Umbilical cord (tissue), 1 donor: ENCODE measurements at regions not wholly inside any gene's neighbourhood (a gene's known extent, or its start where the extent isn't known, plus 50 kb on each side); places are given as distances from the start of the nearest gene placed in this dataset.
"Not testable (repeated sequence)": the region's sequence is repeated elsewhere in the genome, so short reads cannot be mapped to it uniquely, and the experiment has no call there.

Experiments
- DNase-seq: peaks from one replicate; pipeline ENCODE4 v3.0.0-alpha.2; 2015; ENCODE audit warnings: low spot score

DNA sequence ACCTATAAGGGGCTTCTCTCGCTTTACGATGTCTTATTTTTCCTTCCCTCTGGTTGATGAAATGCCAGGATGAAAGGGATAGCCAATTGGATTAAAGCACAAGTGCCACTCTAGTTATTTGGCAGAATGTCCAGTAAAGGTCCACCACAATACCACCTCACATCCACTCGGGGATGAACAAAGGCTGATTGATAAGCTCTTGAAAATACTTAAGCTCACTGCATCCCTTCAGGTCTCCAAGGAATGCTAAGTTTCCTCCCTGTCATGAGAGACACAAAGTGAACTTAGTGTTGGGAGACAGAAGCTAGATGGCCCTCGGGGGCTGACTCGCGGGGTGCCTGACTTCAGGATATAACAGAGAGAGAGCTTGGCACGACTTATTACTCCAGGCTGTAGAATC lies 185.9 kb upstream of the ZNF644 start:
- not testable (repeated sequence) for DNase-seq

DNA sequence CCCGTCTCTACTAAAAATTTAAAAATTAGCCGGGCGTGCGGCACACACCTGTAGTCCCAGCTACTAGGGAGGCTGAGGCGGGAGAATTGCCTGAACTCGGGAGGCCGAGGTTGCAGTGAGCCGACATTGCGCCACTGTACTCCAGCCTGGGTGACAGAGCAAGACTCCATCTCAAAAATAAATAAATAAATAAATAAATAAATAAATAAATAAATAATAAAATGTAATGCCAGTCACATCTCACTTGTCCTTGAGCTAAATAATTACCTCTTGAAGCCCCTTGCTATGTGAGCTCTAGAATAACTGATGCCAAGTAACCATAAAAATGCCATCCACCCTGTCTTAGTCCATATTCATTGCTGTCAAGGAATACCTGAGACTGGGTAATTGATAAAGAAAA lies 182.3 kb upstream of the ZNF644 start:
- DNase-seq: not testable (repeated sequence)

DNA sequence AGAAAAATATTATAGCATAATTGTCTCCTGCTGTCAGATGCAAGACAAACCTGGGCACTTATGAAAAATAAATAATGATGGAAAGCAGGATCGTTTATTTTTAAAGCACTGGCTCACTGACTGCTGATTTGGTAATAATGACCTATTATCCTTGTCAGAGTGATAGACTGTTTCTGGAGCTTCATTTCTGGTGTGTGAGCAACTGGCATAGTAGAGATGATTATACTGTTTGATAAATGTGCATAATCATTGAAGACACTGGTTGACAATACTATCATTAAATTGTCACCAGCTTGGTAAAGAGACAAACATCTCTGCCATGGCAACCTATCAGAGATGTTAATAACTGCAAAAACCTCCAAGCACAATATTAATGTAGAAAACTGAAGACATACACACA lies 179.9 kb upstream of the ZNF644 start:
- DNase-seq: no peak

DNA sequence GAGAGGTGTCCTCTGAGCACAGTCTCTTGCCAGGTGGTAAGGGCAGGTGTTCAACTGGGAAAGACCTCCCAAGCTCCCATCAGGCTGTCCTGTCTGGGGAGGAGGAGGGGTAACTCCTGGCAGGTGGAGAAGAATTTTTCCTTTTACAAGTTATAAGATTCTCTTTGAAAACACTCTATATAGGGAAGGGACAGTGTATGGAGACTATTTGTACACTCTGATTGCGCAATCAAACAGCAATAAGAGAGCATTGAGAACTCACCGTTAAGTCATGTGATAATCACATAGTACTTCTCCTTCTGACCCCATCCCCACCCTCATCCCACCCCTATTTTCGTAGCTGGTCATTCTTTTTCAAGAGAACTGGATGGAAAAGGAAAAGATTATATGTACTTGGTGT lies 179.3 kb upstream of the ZNF644 start:
- no peak for DNase-seq

DNA sequence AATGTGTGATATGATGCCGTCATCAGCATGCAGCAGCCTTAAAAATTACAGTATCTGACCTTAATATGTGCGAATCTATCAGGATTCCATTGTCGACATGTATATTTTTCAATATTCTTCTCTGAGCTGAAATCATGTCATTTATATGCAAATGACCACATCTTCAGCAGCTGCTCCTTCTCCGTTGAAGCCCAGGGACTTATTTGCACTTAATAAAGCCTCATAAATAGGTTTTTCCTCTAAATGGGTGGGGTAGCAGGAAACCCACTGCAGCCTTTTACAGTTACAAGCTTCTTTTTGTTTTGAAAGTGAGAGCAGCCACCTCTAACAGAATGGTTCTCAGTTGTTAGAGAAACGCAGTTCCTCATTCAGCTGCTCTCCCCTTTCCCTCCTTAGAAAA lies 178.8 kb upstream of the ZNF644 start:
- no peak for DNase-seq

DNA sequence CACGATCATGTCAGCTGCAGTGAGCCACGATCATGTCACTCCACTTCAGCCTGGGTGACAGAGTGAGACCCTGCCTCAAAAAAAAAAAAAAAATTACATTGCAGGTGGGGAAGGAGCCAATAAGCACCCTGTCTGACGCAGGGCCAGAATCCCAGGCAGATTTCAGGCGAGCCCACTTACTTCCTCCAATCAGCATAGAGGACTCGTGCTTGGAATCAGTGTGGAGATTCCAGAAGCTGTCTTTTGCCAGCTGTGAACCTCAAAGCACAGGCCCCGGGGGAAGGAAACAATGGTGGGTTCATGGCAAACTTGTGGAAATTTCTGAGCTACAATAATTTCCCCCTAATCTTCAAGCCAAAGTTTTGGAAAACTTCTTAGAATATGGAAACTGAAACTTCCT lies 178.2 kb upstream of the ZNF644 start:
- DNase-seq: no peak

DNA sequence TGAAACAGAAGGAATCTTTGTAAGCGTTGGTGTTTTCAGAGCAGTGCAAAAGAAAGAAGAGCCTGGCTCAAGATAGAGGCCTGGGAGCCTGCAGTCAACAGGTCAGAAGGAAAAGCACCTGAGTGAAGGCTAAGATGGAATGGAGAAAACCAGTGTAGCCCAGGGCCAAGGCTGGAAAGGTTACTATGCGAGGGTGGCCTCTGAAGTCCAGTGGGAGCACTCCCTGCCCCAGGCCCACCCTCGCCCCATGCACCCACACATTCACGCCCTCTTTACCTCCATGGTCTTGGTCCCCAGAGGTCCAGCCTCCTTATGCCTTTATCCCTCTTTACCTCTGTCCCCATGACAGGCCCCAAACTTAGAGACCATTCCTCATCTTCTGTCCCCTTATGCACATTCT lies 169.2 kb upstream of the ZNF644 start:
- DNase-seq: no peak

DNA sequence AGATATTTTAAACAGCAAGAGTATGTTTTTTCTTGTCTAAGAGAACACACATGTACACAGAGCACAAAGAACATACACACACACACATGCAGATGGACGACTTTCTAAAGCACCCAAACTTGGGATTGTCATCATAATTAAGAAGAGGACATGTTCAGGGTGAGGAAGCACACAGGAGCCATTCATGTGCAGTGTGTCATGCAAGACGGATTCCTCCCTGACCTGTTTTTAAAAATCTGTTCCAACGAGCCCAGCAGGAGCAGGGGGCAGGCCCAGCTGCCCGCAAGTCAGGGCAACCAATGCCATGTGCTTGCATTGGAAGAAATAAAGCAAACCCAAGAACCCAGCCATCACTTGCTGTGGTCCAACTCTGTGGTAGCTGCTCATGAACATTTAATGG lies 167.3 kb upstream of the ZNF644 start:
- DNase-seq: no peak

DNA sequence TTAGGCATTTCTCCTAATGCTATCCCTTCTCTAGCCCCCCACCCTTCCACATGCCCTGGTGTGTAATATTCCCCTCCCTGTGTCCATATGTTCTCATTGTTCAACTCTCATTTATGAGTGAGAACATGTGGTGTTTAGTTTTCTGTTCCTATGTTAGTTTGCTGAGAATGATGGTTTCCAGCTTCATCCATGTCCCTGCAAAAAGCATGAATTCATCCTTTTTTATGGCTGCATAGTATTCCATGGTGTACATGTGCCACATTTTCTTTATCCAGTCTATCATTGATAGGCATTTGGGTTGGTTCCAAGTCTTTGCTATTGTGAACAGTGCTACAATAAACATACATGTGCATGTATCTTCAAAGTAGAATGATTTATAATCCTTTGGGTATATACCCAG lies 161.0 kb upstream of the ZNF644 start:
- not testable (repeated sequence) for DNase-seq

DNA sequence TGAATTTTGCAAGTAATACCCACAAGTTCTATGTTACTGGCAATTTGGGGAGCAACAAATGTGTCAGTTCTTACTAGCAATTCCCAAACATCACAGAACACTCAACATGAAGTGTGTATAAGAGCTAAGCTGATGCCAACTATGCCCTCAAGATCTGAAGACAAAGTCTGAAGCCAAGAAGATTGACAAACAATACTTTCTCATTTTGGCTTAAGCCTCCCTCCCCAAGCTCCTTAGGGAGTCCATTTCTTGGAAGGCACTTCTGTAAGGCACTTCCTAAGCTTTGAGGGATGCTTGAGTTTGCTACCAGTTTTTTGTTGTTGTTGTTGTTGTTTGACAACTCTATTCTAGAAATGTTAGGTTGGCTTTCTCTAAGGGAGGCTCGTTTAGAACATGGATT lies 154.4 kb upstream of the ZNF644 start:
- DNase-seq: no peak

DNA sequence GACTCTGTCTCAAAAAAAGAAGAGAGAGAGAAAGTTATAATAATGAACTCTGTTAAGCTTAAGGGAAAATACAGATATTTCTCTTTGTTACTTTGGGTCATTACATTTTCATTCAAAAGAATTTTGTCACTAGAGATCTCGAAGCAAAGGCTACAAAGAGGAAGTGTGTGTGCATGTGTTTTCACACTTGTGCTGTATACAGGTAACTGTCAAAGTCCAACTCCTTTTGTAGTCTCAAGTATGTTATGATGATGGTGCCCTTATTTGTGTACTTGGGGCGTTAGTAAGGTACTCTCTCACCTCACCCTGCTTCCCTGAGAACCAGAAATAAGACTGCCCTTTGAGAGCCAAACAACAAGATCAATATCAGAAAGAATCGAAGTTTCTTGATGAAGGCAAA lies 152.9 kb upstream of the ZNF644 start:
- no peak for DNase-seq

DNA sequence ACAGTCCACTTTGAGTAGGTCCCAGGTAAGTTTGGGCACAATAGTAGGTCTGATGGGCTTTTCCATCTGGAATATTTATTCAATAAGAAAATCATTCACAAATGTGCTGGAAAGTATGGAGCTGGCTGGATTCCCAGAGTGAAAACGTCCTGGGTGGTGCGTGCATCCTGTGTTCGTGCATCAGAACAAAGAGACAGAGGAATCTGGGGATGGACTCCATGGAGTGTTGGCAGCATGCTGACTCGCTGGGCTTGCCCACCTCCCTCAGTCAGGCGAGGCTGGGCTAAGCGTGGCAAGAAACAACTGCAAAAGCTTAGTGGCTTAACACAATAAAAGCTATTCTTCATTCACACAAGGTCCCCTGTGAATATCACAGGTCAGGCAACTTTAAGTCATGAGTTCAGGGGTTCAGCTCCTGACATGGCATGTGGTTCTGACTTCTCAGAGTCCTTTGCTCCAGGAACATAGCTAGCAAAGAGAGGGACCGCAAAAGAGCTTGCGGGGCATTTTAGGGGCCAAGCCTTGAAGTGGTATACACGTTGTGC lies 151.6 kb upstream of the ZNF644 start:
- peak; percentile 26 for DNase-seq

DNA sequence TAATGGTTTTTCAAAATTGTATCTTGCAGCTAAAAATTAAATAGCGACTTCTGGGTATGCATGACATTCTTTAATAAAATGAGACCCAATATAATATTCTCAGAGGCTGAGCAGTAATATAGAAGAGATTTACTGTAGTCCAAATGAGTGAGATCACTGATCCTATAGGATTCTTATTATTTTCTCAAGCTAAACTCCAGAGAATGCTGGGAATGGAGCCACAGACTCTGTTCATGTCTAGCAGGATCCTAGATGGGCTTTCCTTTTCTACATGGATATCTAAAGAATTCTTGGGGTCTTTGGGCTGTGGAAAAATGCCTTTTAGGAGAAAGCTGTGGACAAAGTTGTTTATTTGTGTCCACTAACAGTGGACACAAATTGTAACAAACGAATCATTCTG lies 150.7 kb upstream of the ZNF644 start:
- DNase-seq: peak; percentile 53

DNA sequence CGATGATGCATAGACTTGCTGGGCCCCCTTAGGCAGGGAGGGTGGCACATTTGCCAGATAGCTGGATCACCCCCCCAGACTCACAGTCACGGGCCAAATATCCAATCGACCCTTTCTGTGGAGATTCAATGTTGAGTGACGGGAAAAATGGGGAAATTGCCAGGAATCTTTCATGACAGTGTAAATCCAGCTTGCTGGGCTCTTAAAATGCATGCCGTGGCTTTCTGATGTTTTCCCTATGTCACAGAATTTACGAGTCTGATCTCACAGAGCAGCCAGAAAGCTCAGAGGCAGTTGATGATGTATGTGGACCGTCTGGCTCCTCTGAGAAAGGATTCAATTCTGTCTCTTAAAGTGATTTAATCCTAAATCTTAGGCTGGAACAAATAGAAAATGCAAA lies 150.1 kb upstream of the ZNF644 start:
- peak; percentile 82 for DNase-seq

DNA sequence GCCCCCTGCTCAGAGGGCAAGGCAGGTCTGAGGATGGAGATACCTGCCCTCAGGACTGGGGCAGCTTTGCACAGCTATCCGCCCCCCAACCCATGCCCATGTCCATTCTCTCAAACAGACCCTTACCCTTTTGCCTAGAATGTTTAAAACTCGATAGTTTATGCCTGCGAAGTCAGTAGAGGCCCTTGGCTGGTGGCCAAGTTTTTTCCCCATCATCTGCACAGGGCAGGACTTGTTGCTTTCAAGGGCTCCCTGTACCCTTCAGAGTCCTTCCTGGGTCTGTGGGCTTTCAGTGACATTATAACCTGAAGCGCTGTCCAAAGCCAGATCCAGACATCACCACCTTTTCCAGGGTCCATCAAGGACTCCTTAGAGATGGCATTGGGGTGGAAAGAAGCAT lies 148.7 kb upstream of the ZNF644 start:
- no peak for DNase-seq

DNA sequence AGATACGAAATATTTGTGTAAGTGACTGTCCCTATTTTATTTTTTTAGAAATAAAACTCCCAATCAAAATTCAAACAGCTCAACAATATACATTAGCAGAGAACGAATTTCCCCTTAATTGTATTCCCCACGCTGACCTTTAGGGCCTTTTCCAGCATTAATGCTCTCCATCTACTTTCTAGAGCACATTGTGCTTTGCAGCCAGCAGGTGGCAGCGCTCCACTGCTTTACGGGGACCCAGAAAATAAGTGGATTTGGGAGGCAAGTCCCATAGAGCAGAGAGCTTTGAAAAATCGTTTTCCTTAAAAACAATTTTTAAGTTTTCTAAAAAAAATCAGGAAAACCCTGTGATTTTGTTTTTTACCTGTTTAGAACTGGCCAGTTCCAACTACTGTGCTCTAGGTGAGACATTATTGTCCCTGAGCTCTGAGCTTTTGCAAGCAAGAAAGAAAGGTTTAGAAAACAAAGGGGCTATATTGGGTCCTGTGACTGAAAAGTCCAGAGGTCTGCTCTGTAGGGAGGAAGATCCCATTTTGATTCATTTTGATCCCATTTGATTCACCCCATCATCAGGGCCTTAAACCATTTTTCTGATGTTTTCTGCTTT lies 144.4 kb upstream of the ZNF644 start:
- peak; percentile 80 for DNase-seq

DNA sequence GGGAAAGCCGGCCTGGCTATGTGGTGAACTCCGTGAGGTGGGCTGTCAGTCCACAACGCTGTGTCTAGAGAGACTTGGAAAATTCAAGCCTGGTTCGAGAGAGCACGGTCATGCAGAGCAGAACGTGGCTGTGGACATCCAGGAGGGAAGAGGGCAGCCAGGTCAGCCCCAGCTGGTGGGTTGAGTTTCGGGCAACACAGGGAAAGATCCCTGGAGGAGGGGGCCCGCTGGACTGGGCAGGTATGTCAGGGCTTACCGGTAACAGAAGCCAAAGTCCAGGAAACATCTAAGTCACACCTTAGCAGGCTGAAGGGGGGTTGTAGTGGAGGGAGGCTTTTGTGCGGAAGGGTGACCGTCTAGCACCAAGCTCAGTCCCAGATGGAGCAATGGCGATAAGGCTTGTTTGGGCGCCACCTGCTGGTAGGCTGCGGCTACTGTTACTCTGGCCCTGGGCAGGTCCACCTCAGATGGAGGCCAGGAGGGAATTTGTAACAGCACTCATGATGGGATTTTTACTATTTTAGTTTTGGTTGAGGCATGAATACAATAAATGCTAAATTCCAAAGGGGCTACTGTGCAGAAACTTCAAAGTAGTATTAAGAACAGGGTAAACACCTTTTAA lies 143.3 kb upstream of the ZNF644 start:
- peak; percentile 65 for DNase-seq

DNA sequence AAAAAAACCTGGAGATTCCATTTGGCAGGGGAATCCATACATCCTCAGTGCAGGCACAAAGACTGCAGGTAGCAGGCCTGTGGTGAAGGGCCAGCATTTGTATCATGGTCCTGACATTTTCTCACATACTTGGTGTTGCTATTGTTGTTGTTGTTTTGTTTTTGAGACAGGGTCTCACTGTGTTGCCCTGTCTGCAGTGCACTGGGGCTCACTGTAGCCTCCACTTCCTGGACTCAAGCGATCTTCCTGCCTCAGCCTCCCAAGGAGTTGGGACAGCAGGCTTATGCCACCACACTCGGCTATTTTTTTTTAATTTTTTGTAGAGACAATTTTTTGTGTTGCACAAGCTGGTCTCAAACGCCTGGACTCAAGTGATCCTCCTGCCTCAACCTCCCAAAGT lies 140.8 kb upstream of the ZNF644 start:
- no peak for DNase-seq

DNA sequence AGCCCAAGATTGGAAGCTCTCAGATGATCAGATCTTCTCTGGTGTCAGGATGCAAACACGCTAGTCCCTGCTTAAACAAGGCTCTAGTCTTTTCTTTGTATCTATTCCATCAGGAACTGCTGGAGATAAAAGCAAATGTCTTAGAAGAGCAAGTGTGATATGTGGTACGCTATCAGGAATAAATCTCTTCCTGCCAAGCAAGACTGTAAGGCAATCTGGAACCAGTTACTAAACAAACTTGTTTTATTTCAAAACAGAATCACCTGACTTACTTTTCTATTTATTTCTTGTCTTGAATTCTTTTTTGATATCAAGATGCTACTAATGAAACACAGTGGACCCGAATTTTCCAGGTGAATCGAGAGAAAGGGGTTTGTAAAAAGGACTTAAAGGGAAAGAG lies 139.9 kb upstream of the ZNF644 start:
- no peak for DNase-seq

DNA sequence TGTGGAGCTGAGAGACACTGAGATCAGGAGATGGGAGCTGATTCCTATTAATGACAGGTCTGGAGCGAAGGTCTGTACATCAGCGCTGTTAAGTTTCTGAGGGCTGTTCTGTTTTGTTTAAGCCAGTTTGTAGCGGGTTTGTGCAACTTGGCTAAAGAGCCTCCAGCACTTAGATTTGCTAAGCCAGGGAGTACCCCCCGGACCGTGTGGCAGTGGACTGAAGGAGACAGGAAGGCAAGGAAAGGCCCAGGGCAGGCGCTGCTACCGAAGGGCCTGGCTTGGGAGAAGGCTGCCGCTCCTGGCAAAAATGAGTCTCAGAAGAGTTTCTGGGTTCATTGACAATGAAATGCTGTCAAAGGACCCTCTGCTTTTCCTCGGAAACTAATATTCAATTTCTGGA lies 139.3 kb upstream of the ZNF644 start:
- DNase-seq: no peak

DNA sequence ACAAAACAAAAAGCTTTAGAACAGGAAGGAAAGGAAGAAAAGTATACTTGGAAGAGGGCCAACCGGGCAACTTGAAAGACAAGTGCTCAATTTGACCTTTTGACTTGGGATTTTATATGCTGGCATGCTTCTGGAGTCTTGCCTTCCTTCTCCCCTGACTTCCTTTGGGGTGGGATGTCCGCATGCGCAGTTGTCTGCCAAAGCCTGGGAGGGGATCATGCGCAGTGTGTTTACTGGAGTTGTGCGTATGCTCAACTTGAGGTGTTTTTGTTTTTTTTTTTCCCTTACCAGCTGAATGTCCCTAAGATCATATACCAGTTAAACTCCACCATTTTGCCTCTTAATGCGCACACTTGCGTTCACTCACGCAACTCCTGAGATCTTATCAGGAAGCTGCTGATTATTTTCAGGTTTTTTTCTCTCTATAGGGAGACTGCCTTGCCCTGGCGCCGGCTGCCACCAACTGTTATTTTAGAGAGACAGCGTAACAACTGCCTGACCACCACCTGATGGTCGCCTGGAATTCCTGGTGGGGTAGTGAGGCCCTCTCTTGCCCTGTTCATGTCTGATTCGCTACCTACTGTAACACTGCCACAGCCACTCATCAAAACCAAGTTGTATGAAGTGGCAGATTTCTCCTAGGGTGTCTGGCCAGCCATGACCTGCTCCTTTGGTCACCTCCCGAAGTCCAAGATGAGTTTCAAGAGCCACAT lies 138.7 kb upstream of the ZNF644 start:
- DNase-seq: no peak

DNA sequence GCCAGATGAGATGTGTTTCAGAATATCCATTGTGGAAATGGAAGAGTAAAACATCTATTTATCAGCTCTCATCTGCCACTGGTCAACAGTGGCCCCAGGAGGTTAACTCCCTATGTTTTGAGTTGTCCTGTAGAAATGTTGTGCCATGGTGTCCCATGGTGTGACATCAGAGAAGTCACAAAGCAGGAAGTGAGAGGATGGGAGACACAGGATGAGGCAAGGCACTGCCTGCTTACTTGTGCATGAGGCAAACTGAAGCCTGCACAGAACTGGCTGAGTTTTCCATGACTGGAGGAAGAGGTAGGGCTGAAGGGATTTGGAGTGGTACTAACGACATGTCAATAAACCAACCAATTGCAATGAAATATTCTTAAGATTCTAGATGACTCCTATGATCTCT lies 131.5 kb upstream of the ZNF644 start:
- no peak for DNase-seq

DNA sequence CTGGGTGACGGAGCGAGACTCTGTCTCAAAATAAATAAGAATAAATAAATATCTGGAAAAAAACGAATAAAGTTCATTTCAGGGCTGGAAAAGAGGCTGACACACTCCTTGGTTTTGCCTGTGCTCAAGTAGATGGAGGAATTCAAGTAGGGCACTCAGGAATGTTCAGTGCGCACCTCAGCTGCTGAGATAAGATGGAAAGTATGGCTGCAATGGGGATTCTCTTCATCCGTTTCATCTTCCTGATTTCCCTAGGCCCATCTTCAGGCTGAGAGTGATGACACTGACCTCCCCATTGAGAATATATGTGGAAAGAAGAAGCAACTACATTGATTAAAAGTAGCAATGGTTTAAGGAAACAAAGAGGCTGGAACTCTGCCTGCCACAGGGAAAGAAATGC lies 130.5 kb upstream of the ZNF644 start:
- DNase-seq: no peak
